UCSD-AML1 (cell line): ENCODE measurements at regions not wholly inside any gene's neighbourhood (a gene's known extent, or its start where the extent isn't known, plus 50 kb on each side); places are given as distances from the start of the nearest gene placed in this dataset.
A peak's percentile ranks its signal among the peaks of the same experiment; 100 is the strongest.
"Not testable (repeated sequence)": the region's sequence is repeated elsewhere in the genome, so short reads cannot be mapped to it uniquely, and the experiment has no call there.

Experiments used
- DNase-seq: peaks from one replicate; lab custom pipeline; 2025; ENCODE audit not compliant: unreplicated experiment; lab: John Stamatoyannopoulos, UW

- not testable (repeated sequence) for DNase-seq
Measured at GRCh38 chr3:159681717-159682116, 306.9 kb upstream of the IL12A start.

GRCh38 chr3:159685801-159686200 is 302.8 kb upstream of the IL12A start:
- DNase-seq: no peak

GRCh38 chr3:159693226-159693625 is 295.4 kb upstream of the IL12A start:
- DNase-seq: no peak

- peak; percentile 17 for DNase-seq
Measured at GRCh38 chr3:159711560-159712333, 276.9 kb upstream of the IL12A start.

- no peak for DNase-seq
Measured at GRCh38 chr3:159721324-159721723, 267.3 kb upstream of the IL12A start.

GRCh38 chr3:159723295-159723694 is 265.3 kb upstream of the IL12A start:
- DNase-seq: no peak

GRCh38 chr3:159724627-159725026 is 264.0 kb upstream of the IL12A start:
- no peak for DNase-seq

- no peak for DNase-seq
Measured at GRCh38 chr3:159726231-159726964, 262.2 kb upstream of the IL12A start.

- no peak for DNase-seq
Measured at GRCh38 chr3:159727506-159727905, 261.1 kb upstream of the IL12A start.

GRCh38 chr3:159731254-159731653 is 257.4 kb upstream of the IL12A start:
- DNase-seq: no peak

GRCh38 chr3:159732172-159733111 is 256.2 kb upstream of the IL12A start:
- DNase-seq: peak; percentile 19

- DNase-seq: no peak
Measured at GRCh38 chr3:159733194-159733860, 255.3 kb upstream of the IL12A start.

GRCh38 chr3:159734681-159735080 is 254.0 kb upstream of the IL12A start:
- no peak for DNase-seq

GRCh38 chr3:159739166-159739565 is 249.5 kb upstream of the IL12A start:
- no peak for DNase-seq

GRCh38 chr3:159739969-159740368 is 248.7 kb upstream of the IL12A start:
- DNase-seq: no peak

GRCh38 chr3:159741281-159741680 is 247.4 kb upstream of the IL12A start:
- no peak for DNase-seq

GRCh38 chr3:159748425-159748824 is 240.2 kb upstream of the IL12A start:
- DNase-seq: no peak

- DNase-seq: no peak
Measured at GRCh38 chr3:159749406-159749805, 239.2 kb upstream of the IL12A start.

- no peak for DNase-seq
Measured at GRCh38 chr3:159751146-159751545, 237.5 kb upstream of the IL12A start.

- DNase-seq: no peak
Measured at GRCh38 chr3:159751752-159752151, 236.9 kb upstream of the IL12A start.
